C4-2B (cell line): ENCODE measurements at regions not wholly inside any gene's neighbourhood (a gene's known extent, or its start where the extent isn't known, plus 50 kb on each side); places are given as distances from the start of the nearest gene placed in this dataset.

ENCODE experiments used
- ZFX ChIP-seq: fragments of 450-650 bp; IDR thresholded peaks from 2 replicates; pipeline ENCODE4 v1.6.1; 2017
- TF ChIP-seq, protein P1 (sequence below): fragments of 450-650 bp; conservative IDR thresholded peaks from 2 replicates; pipeline ENCODE4 v1.5.1; 2017; ENCODE audit warnings: mild to moderate bottlenecking

DNA sequence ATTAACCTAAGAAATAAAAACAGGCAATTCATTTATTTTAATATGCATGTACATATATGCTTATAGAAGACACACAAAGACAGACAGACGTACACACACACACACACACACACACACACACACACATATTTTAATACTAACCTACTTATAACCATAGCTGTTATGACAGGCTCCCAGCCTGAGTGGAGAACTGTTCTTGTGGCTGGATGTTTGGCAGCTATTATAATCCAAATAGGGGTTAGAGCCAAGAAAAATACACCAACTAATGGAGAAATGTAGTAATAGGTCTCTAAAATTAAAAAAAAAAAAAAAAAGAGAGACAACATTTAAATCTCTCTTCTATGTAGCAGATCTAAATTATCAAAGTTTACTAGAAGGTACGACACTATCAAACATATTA is 91.8 kb downstream of the SLC41A2 start:
- TF ChIP-seq, protein P1, sequence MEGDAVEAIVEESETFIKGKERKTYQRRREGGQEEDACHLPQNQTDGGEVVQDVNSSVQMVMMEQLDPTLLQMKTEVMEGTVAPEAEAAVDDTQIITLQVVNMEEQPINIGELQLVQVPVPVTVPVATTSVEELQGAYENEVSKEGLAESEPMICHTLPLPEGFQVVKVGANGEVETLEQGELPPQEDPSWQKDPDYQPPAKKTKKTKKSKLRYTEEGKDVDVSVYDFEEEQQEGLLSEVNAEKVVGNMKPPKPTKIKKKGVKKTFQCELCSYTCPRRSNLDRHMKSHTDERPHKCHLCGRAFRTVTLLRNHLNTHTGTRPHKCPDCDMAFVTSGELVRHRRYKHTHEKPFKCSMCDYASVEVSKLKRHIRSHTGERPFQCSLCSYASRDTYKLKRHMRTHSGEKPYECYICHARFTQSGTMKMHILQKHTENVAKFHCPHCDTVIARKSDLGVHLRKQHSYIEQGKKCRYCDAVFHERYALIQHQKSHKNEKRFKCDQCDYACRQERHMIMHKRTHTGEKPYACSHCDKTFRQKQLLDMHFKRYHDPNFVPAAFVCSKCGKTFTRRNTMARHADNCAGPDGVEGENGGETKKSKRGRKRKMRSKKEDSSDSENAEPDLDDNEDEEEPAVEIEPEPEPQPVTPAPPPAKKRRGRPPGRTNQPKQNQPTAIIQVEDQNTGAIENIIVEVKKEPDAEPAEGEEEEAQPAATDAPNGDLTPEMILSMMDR: no peak
- TF ChIP-seq ZFX: no peak
